ENCODE measurements at regions not wholly inside any gene's neighbourhood (a gene's known extent, or its start where the extent isn't known, plus 50 kb on each side); places are given as distances from the start of the nearest gene placed in this dataset.

GRCh38 chr2:8118940-8119781, 562.7 kb upstream of the ID2 start:
- intact Hi-C loops (cut with DNase I, micrococcal nuclease), result no loop called here
- Histone ChIP-seq H3K4me1 (ENCODE audit: low read depth) (peaks cover 3% of the 10 kb centered on the region), H3K9me3 (no peaks in the 10 kb centered on the region), H3K36me3 (ENCODE audit: low read depth) (no peaks in the 10 kb centered on the region), H3K4me3 (no peak overlapping the region)
- ATAC-seq, result peak; percentile 51
- DNase-seq, result peak in 2 of 3 donors; percentile 68 to 71
- no peak for TF ChIP-seq CTCF (IDR thresholded peaks at IDR 0.05)

DNA sequence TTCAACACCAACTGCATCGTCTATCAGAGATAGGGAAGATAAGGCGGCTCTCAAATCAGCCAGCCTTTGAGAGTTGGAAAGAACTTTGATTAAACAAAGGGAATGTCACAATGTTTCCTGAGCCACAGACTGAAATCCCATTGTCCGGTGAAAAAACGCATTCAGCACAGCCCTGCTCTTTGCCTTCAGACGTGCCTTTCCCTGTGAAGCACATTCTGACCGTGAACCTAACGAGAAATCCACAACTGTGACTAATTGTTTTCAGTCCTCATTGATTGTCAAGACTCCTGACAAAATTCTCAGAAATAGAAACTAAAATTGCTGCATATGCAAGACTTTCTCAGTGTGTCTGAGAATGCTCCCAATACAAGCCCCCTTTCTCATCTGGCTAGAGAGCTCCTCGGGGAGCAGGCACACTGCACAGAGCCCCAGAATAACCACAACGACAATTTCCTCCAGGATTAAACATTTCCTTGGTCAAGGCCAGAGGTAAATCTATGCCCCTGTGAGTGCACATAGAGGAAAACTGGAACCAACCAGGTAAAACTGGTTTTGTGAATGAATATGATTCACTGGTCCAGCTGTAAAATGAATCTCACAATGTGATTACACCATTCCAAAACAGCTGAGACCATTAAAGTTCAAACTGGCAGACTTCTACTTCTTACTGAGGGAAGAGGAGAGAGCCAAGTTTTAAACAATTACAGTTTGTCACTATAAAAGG, 561.9 kb upstream of the ID2 start:
- peaks cover 3% of the 10 kb centered on the region for H3K4me1 ChIP-seq (ENCODE audit: low read depth)
- H3K36me3 ChIP-seq (ENCODE audit: low read depth), result no peaks in the 10 kb centered on the region
- peak in 2 of 3 donors; percentile 37 to 60 for DNase-seq
- no peak overlapping the region for H3K4me3 ChIP-seq
- no peaks in the 10 kb centered on the region for H3K9me3 ChIP-seq
- peak; percentile 88 for ATAC-seq
- intact Hi-C loops (cut with DNase I, micrococcal nuclease), result no loop called here
- TF ChIP-seq CTCF (IDR thresholded peaks at IDR 0.05), result no peak

GRCh38 chr2:8120506-8120860, 561.4 kb upstream of the ID2 start:
- intact Hi-C loops (cut with DNase I, micrococcal nuclease), result no loop called here
- H3K9me3 ChIP-seq, result no peaks in the 10 kb centered on the region
- no peak for TF ChIP-seq CTCF (IDR thresholded peaks at IDR 0.05)
- no peak for DNase-seq
- H3K36me3 ChIP-seq (ENCODE audit: low read depth), result no peaks in the 10 kb centered on the region
- H3K4me3 ChIP-seq, result no peak overlapping the region
- peaks cover 3% of the 10 kb centered on the region for H3K4me1 ChIP-seq (ENCODE audit: low read depth)
- no peak for ATAC-seq

GRCh38 chr2:8121022-8121825, 560.6 kb upstream of the ID2 start:
- intact Hi-C loops (cut with DNase I, micrococcal nuclease), result no loop called here
- H3K4me1 ChIP-seq (ENCODE audit: low read depth), result peaks cover 3% of the 10 kb centered on the region
- no peaks in the 10 kb centered on the region for H3K36me3 ChIP-seq (ENCODE audit: low read depth)
- no peak for TF ChIP-seq CTCF (IDR thresholded peaks at IDR 0.05)
- H3K9me3 ChIP-seq, result no peaks in the 10 kb centered on the region
- H3K4me3 ChIP-seq, result no peak overlapping the region
- ATAC-seq, result no peak
- DNase-seq, result no peak

GRCh38 chr2:8121826-8122513, 559.9 kb upstream of the ID2 start:
- H3K4me3 ChIP-seq, result no peak overlapping the region
- DNase-seq (no peak), ATAC-seq (no peak)
- H3K36me3 ChIP-seq (ENCODE audit: low read depth), result no peaks in the 10 kb centered on the region
- intact Hi-C loops (cut with DNase I, micrococcal nuclease), result no loop called here
- peaks cover 3% of the 10 kb centered on the region for H3K4me1 ChIP-seq (ENCODE audit: low read depth)
- TF ChIP-seq CTCF (IDR thresholded peaks at IDR 0.05), result no peak
- no peaks in the 10 kb centered on the region for H3K9me3 ChIP-seq

All from mucosa of descending colon (tissue), 3 donors.